Endodermal cell (in vitro differentiated cells): ENCODE measurements at regions not wholly inside any gene's neighbourhood (a gene's known extent, or its start where the extent isn't known, plus 50 kb on each side); places are given as distances from the start of the nearest gene placed in this dataset.

Experiments used
- DNase-seq: peaks from one replicate; pipeline ENCODE4 v3.0.0-alpha.2; 2017
- H3K27ac ChIP-seq: 2 replicates; pipeline ENCODE4 v1.5.1; 2013; ENCODE audit warnings: mild to moderate bottlenecking, low read depth, low read length, moderate library complexity
- H3K27me3 ChIP-seq: 2 replicates; pipeline ENCODE4 v1.6.1; 2013; ENCODE audit warnings: mild to moderate bottlenecking, low read length, moderate library complexity; ENCODE audit not compliant: insufficient read depth, control insufficient read depth, poor library complexity, severe bottlenecking
- H3K36me3 ChIP-seq: 2 replicates; pipeline ENCODE4 v1.7.0; 2013; ENCODE audit warnings: mild to moderate bottlenecking, low read length, moderate library complexity; ENCODE audit not compliant: control insufficient read depth, insufficient read depth
- H3K4me1 ChIP-seq: one replicate; pipeline ENCODE4 v1.7.0; 2013; ENCODE audit warnings: low read length; ENCODE audit not compliant: control insufficient read depth, insufficient read depth
- H3K4me3 ChIP-seq: 2 replicates; pipeline ENCODE4 v1.5.1; 2013; ENCODE audit warnings: mild to moderate bottlenecking, low read length, moderate library complexity
- H3K9ac ChIP-seq: 2 replicates; pipeline ENCODE4 v1.6.1; 2013; ENCODE audit warnings: mild to moderate bottlenecking, low read length, moderate library complexity; ENCODE audit not compliant: poor library complexity, severe bottlenecking; ENCODE audit errors: extremely low read depth
- H3K9me3 ChIP-seq: 2 replicates; pipeline ENCODE4 v1.6.1; 2013; ENCODE audit warnings: mild to moderate bottlenecking, low read length, moderate library complexity; ENCODE audit not compliant: control insufficient read depth
- H3K27ac Mint-ChIP-seq: 2 replicates; pipeline ENCODE4 v1.8.0; 2020; ENCODE audit warnings: mixed read lengths
- H3K27me3 Mint-ChIP-seq: 2 replicates; pipeline ENCODE4 v1.8.0; 2021; ENCODE audit warnings: mild to moderate bottlenecking, mixed read lengths; ENCODE audit not compliant: insufficient read depth
- H3K36me3 Mint-ChIP-seq: 2 replicates; pipeline ENCODE4 v1.8.0; 2020; ENCODE audit warnings: low read depth, mixed read lengths
- H3K4me1 Mint-ChIP-seq: 2 replicates; pipeline ENCODE4 v1.8.0; 2020; ENCODE audit warnings: mixed read lengths
- H3K4me3 Mint-ChIP-seq: 2 replicates; pipeline ENCODE4 v1.8.0; 2020; ENCODE audit warnings: mild to moderate bottlenecking, moderate library complexity, mixed read lengths
- H3K9me3 Mint-ChIP-seq: 2 replicates; pipeline ENCODE4 v1.8.0; 2020; ENCODE audit warnings: mild to moderate bottlenecking, mixed read lengths
- CTCF ChIP-seq: fragments of 200-600 bp; sonication (generic); conservative IDR thresholded peaks from 2 replicates; pipeline ENCODE4 v1.5.0; 2021; ENCODE audit warnings: antibody characterized with exemption, mild to moderate bottlenecking
- WGBS, 2 experiments: methylation state at CpG; one replicate each; pipeline versions ENCODE4 v1.1.5 to v1.1.7; 2013; ENCODE audit warnings: missing lambda C conversion rate in 2 of 2, mixed read lengths in 1 of 2; ENCODE audit not compliant: insufficient coverage in 1 of 2, insufficient read length in 1 of 2; 5-methylcytosine and 5-hydroxymethylcytosine counted together

DNA sequence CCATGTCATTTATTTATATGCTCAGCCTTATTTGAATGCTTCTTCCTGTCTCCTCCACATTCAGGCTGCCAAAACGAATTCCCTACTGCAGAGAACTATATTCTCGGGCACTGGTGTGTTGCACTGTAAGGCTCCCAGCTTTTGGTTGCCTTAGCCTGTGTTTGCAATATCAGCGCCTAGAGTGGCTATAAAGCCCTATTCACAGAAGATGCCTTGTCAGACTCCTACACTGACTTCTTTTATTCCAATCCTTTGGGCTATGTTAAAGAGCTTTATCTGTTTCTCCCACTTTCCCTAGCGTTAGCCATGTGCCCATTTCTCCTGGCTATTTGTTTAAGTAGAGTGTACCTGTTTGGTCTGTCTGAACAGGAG is 62.4 kb upstream of the EHBP1 start:
- Mint-ChIP-seq H3K4me1 (peaks cover 7% of the 10 kb centered on the region), H3K4me3 (no peak overlapping the region), H3K27ac (no peak overlapping the region), H3K27me3 (peaks cover 3% of the 10 kb centered on the region), H3K9me3 (peaks cover 12% of the 10 kb centered on the region), H3K36me3 (no peaks in the 10 kb centered on the region)
- TF ChIP-seq CTCF = no peak
- no peak for DNase-seq
- H3K36me3 ChIP-seq = no peaks in the 10 kb centered on the region
- H3K9me3 ChIP-seq = no peaks in the 10 kb centered on the region
- H3K27me3 ChIP-seq = no peaks in the 10 kb centered on the region
- 60 to 61% methylated on average over 3 to 4 of the region's 4 CpGs for WGBS, 2 experiments
- H3K4me3 ChIP-seq = no peak overlapping the region
- H3K9ac ChIP-seq = no peak overlapping the region
- no peak overlapping the region for H3K27ac ChIP-seq
- H3K4me1 ChIP-seq = peaks cover 3% of the 10 kb centered on the region

- Histone ChIP-seq H3K36me3 (no peaks in the 10 kb centered on the region), H3K9me3 (no peaks in the 10 kb centered on the region), H3K27me3 (no peaks in the 10 kb centered on the region), H3K4me1 (peaks cover 3% of the 10 kb centered on the region), H3K4me3 (no peak overlapping the region), H3K9ac (no peak overlapping the region), H3K27ac (no peak overlapping the region)
- Mint-ChIP-seq H3K27me3 (peaks cover 3% of the 10 kb centered on the region), H3K36me3 (no peaks in the 10 kb centered on the region), H3K4me3 (no peak overlapping the region), H3K27ac (no peak overlapping the region), H3K4me1 (peaks cover 7% of the 10 kb centered on the region), H3K9me3 (peaks cover 12% of the 10 kb centered on the region)
- DNase-seq = no peak
- WGBS, 2 experiments = 83 to 85% methylated on average over 2 of the region's 2 CpGs
- TF ChIP-seq CTCF = no peak
These were observed 62.9 kb upstream of the EHBP1 start for GRCh38 chr2:62642429-62643099.

GRCh38 chr2:62641936-62642335 is 63.6 kb upstream of the EHBP1 start:
- H3K27me3 Mint-ChIP-seq = peaks cover 3% of the 10 kb centered on the region
- Histone ChIP-seq H3K27me3 (no peaks in the 10 kb centered on the region), H3K9me3 (no peaks in the 10 kb centered on the region), H3K4me1 (peaks cover 3% of the 10 kb centered on the region), H3K9ac (no peak overlapping the region), H3K36me3 (no peaks in the 10 kb centered on the region), H3K27ac (no peak overlapping the region), H3K4me3 (no peak overlapping the region)
- no peak overlapping the region for H3K27ac Mint-ChIP-seq
- 93 to 97% methylated on average over 2 to 4 of the region's 4 CpGs for WGBS, 2 experiments
- TF ChIP-seq CTCF = no peak
- H3K9me3 Mint-ChIP-seq = peaks cover 12% of the 10 kb centered on the region
- H3K4me3 Mint-ChIP-seq = no peak overlapping the region
- H3K4me1 Mint-ChIP-seq = peaks cover 7% of the 10 kb centered on the region
- no peak for DNase-seq
- H3K36me3 Mint-ChIP-seq = no peaks in the 10 kb centered on the region
